HL-60 (cell line): ENCODE measurements at regions not wholly inside any gene's neighbourhood (a gene's known extent, or its start where the extent isn't known, plus 50 kb on each side); places are given as distances from the start of the nearest gene placed in this dataset.

Source experiments
- DNase-seq, 2 experiments: peaks; one replicate each; pipeline ENCODE4 v3.0.0-alpha.2; 2010 to 2020; ENCODE audit warnings: low read depth in 1 of 2, low spot score in 1 of 2
- H3K27ac ChIP-seq: fragments of 250-450 bp; sonication (Bioruptor Pico); replicated peaks from 2 replicates; pipeline ENCODE4 v1.5.1; 2020; ENCODE audit warnings: mild to moderate bottlenecking, moderate library complexity
- H3K27me3 ChIP-seq: fragments of 250-450 bp; sonication (Bioruptor Pico); 2 replicates; pipeline ENCODE4 v1.5.1; 2021; ENCODE audit warnings: mild to moderate bottlenecking, moderate library complexity; ENCODE audit not compliant: insufficient read depth, poor library complexity, severe bottlenecking
- H3K4me3 ChIP-seq: replicated peaks from 2 replicates; pipeline ENCODE4 v1.5.1; 2011; ENCODE audit warnings: mild to moderate bottlenecking, control low read depth, low read length; ENCODE audit not compliant: insufficient read depth
- CTCF ChIP-seq: IDR thresholded peaks from one replicate; pipeline ENCODE4 v1.5.1; 2011; ENCODE audit warnings: low read length, control low read depth, inconsistent platforms; ENCODE audit not compliant: insufficient read depth
- GABPA ChIP-seq: IDR thresholded peaks from 2 replicates; pipeline ENCODE4 v1.6.1; 2012; ENCODE audit warnings: low read depth
- POLR2AphosphoS5 ChIP-seq: IDR thresholded peaks from 2 replicates; pipeline ENCODE4 v1.6.1; 2012; ENCODE audit warnings: low read depth
- REST ChIP-seq: IDR thresholded peaks from 2 replicates; pipeline ENCODE4 v1.6.1; 2012; ENCODE audit warnings: low read depth; ENCODE audit not compliant: insufficient replicate concordance
- SPI1 ChIP-seq: IDR thresholded peaks from 2 replicates; pipeline ENCODE4 v1.6.1; 2012; ENCODE audit warnings: low read depth, mild to moderate bottlenecking, borderline replicate concordance

GRCh38 chr18:67615876-67616275 is 99.4 kb upstream of the DSEL start:
- no peak for DNase-seq
- no peaks in the 10 kb centered on the region for H3K27me3 ChIP-seq
- no peak for TF ChIP-seq GABPA
- TF ChIP-seq REST = no peak
- no peak for TF ChIP-seq SPI1
- TF ChIP-seq POLR2AphosphoS5 = no peak
- TF ChIP-seq CTCF = no peak

GRCh38 chr18:67613731-67614130 is 97.2 kb upstream of the DSEL start:
- Histone ChIP-seq H3K27me3 (no peaks in the 10 kb centered on the region), H3K27ac (no peak overlapping the region), H3K4me3 (no peak overlapping the region)
- DNase-seq = no peak
- TF ChIP-seq GABPA (no peak), SPI1 (no peak), POLR2AphosphoS5 (no peak), REST (no peak), CTCF (no peak)

More at GRCh38 chr18:67615876-67616275, 99.4 kb upstream of the DSEL start:
- H3K4me3 ChIP-seq = no peak overlapping the region
- H3K27ac ChIP-seq = no peak overlapping the region

GRCh38 chr18:67612281-67612680 is 95.8 kb upstream of the DSEL start:
- no peak overlapping the region for H3K27ac ChIP-seq
- H3K4me3 ChIP-seq = no peak overlapping the region
- no peak for DNase-seq
- no peaks in the 10 kb centered on the region for H3K27me3 ChIP-seq
- TF ChIP-seq GABPA (no peak), POLR2AphosphoS5 (no peak), REST (no peak), CTCF (no peak)
